HG03520 (cell line): ENCODE measurements at regions not wholly inside any gene's neighbourhood (a gene's known extent, or its start where the extent isn't known, plus 50 kb on each side); places are given as distances from the start of the nearest gene placed in this dataset.
A peak's percentile ranks its signal among the peaks of the same experiment; 100 is the strongest.

Source experiments
- ATAC-seq: cut with Tn5 transposase; IDR thresholded peaks from one replicate; pipeline ENCODE4 v1.9.1; 2021; ENCODE audit warnings: mild to moderate bottlenecking, moderate library complexity; ENCODE audit not compliant: unreplicated experiment

DNA sequence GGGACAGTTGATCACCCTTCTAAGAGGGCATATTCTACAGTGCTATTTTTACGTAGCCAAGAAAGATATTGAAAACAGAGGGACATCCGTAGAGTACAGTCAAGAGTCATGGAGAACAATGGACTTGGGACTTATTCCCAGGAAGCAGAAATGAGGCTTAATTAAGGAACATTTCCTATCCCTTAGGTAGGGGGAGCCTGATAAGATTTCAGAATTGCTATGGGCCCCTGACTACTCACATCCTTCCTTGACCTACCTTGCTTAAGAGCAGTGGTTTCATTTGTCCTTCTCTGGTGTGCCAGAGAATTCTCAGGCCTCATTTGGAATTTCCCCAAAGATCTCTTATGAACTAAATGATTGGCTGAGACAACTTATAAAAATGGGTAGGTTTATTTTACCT is 189.5 kb upstream of the DTNBP1 start:
- ATAC-seq: no peak

DNA sequence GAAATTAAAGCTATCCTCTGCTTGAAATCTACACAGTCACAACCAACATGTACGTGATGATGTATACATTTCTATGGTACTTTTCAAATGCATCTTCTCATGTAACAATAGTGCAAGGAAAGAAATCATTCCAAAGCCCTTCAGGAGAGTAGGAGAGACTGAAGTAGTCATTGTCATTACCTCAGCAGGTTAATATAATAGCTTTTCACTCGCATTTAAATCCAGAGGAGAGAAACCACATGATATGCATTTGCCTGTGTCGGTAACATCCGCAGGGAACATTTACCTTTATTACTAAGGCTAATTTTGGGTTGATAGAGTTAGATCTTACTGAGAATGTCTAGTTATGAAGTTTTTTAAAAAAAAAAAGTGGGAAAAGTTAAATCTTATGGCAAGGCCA is 186.6 kb upstream of the DTNBP1 start:
- ATAC-seq: no peak

DNA sequence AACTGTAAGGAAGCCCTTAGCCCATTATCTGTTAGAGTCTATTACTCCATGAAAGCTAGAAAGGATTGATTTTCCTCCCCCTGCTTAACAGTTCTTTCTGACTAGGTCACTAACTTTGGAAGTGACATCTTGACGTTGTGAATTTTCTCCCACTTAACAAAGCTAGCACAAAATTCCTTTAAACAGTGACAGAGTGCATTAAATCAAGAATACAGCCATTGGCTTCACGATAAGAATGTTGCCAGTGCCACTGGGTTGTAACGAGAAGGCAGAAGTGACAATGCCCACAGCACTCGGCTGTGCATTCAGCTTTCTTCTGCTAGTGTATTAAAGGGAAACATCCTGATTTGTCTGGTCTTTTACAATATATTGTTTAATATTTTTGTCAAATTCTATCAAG is 182.7 kb upstream of the DTNBP1 start:
- no peak for ATAC-seq

DNA sequence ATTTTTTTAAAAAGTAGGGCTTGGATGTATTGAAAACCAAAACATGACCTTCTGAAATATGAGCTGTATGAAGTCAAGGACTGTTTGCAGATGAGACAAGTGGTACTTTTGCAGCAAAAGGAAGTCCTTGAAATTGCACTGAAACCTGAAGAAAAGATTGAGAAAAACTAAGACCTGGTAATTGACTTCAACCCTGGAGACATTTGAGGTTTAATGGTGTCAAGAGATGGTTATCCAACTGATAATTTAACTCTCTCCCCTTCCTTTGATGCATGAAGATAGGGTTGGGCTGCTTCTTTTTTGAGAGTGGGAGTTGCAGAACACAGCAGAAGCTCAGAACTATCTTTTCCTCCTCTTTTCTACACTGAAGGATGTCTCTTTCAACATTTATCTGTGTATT is 180.9 kb upstream of the DTNBP1 start:
- no peak for ATAC-seq

DNA sequence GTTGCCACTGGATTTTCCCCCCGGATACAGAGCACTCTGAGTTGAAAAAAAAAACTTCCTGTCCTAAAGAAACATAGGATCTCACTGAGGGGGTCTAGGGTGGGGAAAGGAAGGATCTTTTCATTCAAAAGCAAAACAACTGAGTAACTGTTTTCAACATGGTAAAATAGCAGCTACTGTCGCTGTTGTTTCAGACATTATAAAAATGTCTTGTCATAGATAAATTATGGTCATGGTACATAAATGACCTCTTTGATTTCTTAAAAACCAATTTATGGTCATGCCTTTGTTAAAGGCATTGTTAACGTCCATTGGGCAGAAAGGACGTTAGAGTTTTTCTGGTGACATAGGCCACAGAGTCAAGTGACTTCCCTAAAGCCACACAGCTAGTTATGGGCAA is 180.4 kb upstream of the DTNBP1 start:
- no peak for ATAC-seq

DNA sequence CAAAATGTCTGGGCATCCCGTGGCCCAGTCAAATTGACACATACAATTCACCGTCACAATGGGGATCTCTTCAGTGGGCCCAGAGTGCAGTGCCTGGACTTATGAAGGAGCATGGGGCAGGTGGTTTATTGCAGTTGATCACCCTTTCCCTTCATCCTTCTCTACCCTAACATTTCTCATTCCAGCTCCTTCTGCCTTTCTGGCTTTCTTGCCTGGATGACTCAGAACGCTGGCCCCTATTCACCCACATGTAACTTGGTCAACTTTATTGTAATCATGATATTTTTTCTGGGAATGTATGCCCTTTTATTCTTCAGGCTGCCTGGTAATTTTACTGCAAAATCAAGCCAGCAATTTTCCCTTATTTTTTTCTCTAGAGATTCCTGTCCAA is 179.9 kb upstream of the DTNBP1 start:
- no peak for ATAC-seq

DNA sequence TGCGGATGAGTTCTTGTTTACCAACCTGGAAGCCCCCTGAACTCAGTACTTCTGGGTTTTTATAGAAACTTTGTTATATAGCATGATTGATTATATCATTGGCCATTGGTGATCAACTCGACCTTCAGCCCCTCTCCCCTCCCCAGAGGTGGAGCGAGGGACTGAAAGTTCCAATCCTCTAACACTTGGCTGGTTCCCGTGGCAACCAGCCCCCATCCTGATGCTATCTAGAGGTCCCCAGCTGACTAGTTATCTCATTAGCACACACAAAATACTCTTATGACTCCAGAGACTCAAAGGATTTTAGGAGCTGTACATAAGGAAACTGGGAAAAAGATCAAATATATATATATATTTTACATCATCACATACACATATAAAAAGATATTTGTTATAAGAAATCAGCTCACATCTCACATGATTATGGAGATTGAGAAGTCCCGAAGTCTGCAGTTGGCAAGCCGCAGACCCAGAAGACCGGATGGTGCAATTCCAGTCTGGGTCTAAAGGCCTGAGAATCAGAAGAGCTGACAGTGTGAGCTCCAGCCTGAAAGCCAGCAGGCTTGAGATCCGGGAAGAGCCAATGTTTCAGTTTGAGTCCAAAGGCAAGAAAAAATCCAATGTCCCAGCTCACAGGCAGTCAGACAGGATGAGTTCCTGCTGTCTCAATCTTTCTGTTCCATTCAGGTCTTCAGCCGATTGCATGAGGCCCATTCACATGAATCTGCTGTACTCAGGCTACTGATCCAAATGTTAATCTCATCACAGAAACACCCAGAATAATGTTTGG is 179.3 kb upstream of the DTNBP1 start:
- no peak for ATAC-seq

DNA sequence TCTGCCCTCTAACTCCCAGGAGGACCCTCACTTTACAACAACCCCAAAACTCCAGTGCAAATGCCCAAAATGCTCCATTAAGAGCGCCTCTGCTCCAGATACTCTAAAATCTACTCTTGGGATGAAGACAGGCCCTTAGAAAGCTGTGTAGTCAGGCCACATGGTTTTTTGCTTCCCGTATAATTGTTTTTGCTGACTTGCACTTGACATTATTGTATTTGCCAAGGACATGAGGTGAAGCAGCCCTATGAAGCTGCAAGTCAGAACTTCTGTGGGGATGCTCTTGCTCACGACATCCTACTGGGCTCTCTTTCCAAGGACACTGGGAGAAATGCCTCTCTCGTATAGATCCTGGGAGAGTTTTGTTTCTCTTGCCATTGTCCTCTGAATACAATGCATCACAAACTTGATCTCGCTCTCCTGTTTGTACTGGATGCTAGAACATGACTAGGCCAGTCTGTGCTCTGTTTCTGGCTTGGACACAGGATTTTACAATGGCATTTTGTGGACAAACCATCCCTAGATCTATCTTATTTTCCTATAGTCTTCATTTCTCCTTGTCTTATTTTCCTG is 177.2 kb upstream of the DTNBP1 start:
- no peak for ATAC-seq

DNA sequence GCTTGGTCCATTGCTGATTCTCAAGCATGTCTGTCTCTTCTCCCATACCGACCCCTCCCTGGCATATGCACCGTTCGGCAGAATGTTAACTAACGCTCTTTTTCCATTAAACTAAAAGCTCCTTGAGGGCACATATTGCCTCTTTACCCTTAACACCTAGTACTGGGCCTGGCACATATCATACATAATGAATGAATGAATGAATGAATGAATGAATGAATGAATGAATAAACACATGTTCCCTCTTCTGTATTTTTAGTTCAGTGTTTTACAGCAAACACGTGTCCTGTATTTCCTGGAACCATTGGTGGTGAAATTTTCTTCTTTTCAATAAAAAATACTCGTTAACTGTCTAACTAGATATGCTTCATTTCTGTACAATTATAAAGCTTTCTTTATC is 174.4 kb upstream of the DTNBP1 start:
- no peak for ATAC-seq

DNA sequence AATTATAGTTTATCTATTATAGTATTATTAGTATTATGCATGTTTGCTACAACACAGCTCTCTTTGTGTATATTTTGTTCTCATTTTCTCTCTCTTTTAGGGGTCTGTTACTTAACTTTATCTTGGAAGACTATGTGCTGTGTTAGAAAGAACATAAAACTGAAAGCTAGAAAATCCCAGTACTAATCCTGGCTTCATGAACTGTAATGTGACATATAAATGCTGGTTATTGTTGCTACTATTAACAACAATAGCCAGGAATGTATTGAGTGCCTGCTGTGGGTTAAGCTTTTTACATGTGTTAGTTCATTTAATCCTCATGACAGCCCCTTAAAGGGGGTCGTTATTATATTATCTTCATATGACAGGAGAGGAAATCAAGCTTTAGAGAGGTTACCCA is 170.0 kb upstream of the DTNBP1 start:
- no peak for ATAC-seq

DNA sequence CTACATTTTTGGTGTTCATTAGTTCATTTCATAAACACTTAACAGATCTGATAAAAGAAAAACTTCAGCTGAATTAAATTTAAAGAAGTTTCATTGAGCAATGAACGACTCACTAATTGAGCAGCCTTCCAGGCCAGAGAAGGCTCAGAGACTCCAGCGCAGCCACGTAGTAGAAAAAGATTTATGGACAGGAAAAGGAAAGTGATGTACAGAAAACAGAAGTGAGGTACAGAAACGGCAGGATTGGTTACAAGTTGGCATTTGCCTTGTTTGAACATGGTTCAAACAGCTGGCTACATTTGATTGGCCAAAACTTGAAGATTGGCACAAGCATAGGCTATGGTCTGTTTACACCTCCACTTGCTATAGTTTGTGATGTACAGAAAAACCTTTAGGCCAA is 166.3 kb upstream of the DTNBP1 start:
- ATAC-seq: no peak

DNA sequence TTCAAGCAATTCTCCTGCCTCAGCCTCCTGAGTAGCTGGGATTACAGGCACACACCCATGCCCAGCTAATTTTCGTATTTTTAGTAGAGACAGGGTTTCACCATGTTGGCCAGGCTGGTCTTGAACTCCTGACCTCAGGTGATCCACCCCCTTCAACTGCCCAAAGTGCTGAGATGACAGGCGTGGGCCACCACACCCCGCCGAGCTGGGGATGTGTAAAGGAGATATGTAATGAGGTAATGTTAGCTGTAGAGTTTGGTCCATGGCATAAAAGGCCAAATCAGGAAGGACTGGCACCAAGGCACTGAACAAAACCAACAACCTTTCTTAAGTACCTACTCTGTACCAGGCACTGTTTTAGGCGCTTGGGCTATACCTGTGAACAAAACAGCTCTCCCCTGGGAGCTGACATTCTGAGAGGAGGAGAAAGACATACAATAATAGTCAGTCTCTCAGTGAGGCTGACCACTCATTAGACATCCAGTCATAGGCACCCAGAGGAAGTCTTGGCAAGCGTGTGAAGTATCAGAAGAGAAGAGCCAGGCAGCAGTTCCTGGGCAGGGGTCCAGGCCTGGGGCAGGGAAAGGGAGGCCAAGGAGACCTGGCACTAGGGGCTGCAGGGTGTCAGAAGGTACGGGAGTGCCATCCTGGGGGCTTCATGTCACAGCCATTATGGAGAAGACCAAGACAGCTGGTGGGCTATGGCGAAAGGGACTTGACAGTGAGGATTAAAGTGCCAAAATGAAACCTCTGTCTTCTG is 164.8 kb upstream of the DTNBP1 start:
- ATAC-seq: no peak

DNA sequence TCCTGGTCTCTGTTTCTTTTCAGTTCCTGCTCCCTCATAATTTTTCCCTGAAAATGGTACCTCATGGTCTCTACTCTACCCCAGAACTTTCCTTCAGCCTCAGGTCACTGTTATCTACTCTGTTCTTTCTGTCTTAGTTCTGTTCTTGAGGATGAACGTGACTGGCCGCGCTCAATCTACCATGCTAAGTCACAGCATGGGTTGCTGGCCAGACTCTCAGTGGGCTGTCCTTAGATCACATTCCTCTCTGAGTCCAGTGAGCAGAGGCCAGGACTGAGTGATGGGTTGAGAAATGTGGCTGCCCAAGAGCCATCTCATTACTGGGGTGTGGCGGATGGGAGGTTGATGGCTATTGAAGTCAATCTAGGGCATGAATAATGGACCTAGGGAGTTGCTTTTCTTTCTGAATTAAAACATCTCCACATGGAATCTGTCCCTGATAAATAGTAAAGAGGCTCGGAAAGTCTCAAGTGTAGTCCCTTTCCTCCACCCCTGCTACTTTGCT is 164.0 kb upstream of the DTNBP1 start:
- no peak for ATAC-seq

DNA sequence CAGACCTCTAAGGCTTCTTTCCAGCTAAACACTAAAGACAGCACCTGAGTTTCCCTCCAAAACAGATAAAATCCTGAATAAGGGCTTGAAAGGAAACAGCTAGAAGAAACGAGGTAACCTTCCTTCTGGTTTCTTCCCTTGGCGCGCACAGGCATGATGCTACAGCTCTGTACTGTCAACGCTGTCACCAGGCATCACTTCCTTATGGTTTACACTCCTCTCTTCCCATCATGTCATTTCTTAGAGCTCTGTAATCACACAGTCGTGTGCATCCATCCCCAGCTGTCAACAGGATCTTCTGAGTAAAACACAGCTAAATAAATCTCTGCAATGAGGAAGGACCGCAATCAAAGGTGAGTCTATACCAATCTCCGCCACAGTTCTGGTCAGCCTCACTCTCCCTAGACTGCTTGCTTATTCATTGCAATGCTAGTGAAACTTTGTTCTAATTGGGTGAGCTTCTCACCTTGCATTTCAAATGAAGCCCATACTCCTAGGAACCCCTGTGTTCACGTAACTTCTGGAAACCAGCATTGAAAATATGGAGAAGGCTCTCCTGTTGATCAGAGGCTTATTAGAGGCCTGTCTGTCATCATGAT is 162.6 kb upstream of the DTNBP1 start:
- no peak for ATAC-seq

DNA sequence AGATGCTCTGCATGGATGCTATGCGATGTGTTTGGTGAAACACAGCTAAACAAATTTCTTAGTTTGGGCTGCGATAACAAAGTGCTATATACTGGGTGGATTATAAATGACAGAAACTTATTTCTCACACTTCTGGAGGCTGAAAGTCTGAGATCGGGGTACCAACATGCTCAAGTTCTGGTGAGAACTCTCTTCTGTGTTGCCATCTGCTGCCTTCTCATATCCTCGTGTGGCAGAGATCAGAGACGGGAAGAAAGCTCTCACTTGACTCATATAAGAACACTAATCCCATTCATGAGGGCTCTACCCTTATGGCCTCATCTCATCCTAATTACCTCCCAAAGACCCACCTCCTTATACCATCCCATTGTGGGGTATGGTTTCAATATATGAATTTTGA is 162.0 kb upstream of the DTNBP1 start:
- ATAC-seq: no peak

DNA sequence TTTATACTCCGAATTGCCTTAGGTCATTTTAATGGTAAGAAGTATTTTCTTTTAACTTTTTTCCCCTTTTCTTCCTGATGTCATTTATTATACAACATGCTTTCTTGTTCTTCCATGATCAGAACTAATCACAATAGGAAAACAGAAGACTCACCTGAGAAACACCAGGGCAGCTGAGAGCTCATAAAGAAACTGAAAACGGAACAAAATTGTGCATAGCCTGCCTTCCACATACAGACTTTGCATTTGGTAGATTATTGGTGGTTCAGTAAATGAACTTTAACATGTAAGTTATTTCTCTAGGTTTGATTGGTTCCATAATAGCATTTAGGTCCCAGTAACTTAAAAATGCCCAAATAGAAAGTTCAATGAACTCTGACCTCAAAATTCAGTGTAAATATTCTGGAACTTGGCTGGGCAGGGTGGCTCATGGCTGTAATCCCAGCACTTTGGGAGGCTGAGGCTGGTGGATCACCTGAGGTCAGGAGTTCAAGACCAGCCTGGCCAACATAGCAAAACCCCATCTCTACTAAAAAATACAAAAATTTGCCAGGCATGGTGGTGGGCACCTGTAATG is 161.1 kb upstream of the DTNBP1 start:
- ATAC-seq: peak; percentile 69

DNA sequence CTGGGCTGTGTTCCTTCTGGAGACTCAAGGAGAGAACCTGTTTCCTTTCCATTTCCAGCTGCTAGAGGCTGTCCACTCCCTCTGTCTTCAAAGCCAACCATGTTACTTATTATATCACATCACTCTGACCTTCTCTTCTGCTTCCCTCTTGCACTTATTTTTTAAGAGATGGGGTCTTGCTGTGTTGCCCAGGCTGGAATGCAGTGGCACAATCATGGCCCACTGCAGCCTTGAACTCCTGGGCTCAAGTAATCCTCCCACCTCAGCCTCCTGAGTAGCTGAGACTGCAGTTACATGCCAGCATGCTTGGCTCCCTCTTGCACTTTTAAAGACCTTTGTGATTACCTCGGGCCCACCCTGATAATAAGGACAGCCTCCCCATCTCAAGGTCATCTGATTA is 160.0 kb upstream of the DTNBP1 start:
- no peak for ATAC-seq

DNA sequence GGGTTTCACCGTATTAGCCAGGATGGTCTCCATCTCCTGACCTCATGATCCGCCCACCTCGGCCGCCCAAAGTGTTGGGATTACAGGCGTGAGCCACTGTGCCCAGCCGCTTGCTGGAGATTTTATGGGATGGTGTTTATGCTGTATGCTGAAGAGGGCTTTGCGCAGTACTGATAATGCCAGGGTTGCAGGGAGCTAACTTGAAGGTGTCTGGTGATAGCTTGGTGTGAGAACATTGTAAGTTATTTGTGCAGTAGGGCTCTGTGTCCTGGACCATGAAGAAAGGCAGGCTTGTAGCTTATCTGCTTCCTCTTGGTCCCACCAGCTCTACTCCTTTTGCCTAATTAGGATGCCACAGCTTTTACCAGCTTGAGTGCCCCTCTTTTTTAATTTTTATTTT is 157.0 kb upstream of the DTNBP1 start:
- no peak for ATAC-seq

DNA sequence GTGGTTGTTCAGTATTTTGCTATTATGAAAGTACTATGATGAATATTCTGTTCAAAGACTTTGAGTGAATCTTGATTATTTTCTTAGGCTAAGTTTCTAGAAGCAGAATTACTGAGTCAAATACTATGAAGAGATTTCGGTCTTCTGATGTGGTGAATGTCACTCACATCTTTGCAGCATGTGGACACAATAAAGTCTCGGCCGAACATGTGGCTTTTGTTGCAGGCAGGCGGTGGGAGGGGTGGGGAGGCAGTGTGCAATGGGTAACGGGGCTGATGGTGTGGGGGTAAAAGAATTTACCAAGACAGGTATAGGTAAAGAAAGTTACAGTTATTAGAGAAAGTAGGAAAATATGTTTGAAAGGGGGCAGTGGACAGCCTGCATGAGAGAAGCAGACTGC is 156.4 kb upstream of the DTNBP1 start:
- ATAC-seq: no peak

DNA sequence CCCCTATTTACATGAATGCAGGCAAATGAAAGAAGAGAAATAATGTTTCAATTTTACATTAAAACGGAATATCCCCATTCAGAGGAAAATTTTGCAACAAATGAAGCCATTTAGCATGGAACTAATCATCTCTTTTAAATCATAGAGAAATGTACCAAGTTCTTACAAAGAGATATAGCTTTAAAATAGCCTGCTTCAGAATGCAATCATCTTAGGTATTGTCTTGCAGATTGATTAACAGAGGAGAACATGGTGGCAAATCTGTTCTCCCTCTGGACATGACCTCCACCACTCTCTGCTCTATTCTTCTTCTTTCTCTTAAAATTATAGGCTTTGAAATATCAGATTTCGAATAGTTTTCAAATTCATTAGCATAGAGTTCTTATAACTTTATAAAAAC is 155.7 kb upstream of the DTNBP1 start:
- ATAC-seq: no peak

DNA sequence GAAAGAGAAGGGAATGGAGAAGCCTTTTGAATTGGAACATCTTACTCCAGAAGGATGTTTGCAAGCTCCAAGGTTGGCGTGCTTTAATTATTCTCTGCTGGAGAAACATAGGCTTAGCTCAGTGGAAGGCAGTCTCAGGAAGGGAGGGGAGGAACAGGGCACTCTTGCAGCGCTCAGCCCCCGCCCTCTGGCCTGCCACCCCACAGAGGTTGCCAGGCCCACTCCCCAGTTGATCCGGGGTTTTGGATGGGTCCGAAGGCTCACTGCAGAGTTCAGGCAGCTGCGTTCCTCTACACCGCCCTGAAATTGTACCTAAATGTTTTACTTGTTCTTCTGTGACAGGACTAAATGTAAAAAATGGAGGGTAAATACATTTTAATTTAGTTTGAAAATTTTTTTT is 155.2 kb upstream of the DTNBP1 start:
- ATAC-seq: no peak
